Esophagus squamous epithelium (tissue), 4 donors: ENCODE measurements at regions not wholly inside any gene's neighbourhood (a gene's known extent, or its start where the extent isn't known, plus 50 kb on each side); places are given as distances from the start of the nearest gene placed in this dataset.

Source experiments
- CTCF ChIP-seq, 6 experiments: fragments of 450-650 bp in 4 of 6; fragments of 200-600 bp in 2 of 6; sonication (generic) in 2 of 6; IDR thresholded peaks; one replicate each; pipeline ENCODE4 v1.5.1; 2016 to 2019; ENCODE audit warnings: antibody characterized with exemption in 6 of 6, mild to moderate bottlenecking in 4 of 6, moderate library complexity in 4 of 6
- POLR2A ChIP-seq, 4 donors: fragments of 450-650 bp; IDR thresholded peaks; one replicate each; pipeline ENCODE4 v1.6.1; 2017; ENCODE audit warnings: antibody characterized with exemption in 4 of 4, mild to moderate bottlenecking in 4 of 4, moderate library complexity in 3 of 4

DNA sequence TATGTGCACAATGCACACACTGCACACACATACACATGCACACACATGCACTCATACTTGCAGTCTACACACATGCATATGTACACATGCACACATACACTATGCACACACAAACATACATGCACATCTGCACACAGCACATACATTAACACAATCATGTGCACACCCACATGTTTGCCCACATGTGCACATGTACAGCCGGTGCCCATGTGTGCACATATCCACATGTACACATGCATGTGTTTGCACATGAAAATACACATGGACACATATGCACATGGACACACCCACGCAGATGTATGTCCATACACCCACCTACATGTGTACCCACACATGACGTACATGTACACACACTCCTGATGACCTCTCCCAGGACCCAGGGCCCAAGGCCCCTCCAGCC lies 105.1 kb upstream of the ACTRT2 start:
- TF ChIP-seq CTCF (IDR thresholded peaks at IDR 0.05) (no peak), POLR2A (IDR thresholded peaks at IDR 0.05) (no peak)
